UCSD-AML1 (cell line): ENCODE measurements at regions not wholly inside any gene's neighbourhood (a gene's known extent, or its start where the extent isn't known, plus 50 kb on each side); places are given as distances from the start of the nearest gene placed in this dataset.
"Not testable (repeated sequence)": the region's sequence is repeated elsewhere in the genome, so short reads cannot be mapped to it uniquely, and the experiment has no call there.

Source experiments
- DNase-seq: peaks from one replicate; lab custom pipeline; 2025; ENCODE audit not compliant: unreplicated experiment; lab: John Stamatoyannopoulos, UW

- DNase-seq = not testable (repeated sequence)
Measured at GRCh38 chrX:115840729-115841409, 279.9 kb downstream of the PLS3 start.

- DNase-seq = not testable (repeated sequence)
Measured at GRCh38 chrX:115850986-115851385, 290.0 kb downstream of the PLS3 start.

- not testable (repeated sequence) for DNase-seq
Measured at GRCh38 chrX:115853260-115853659, 292.3 kb downstream of the PLS3 start.

- DNase-seq = not testable (repeated sequence)
Measured at GRCh38 chrX:115881170-115881569, 289.4 kb upstream of the AGTR2 start.

GRCh38 chrX:115884121-115884520, 286.4 kb upstream of the AGTR2 start:
- not testable (repeated sequence) for DNase-seq

- not testable (repeated sequence) for DNase-seq
Measured at GRCh38 chrX:115888041-115888440, 282.5 kb upstream of the AGTR2 start.

- not testable (repeated sequence) for DNase-seq
Measured at GRCh38 chrX:115888519-115888918, 282.0 kb upstream of the AGTR2 start.

GRCh38 chrX:115889121-115889890, 281.2 kb upstream of the AGTR2 start:
- no peak for DNase-seq

- no peak for DNase-seq
Measured at GRCh38 chrX:115892056-115892708, 278.4 kb upstream of the AGTR2 start.

- peak; percentile 17 for DNase-seq
Measured at GRCh38 chrX:115892787-115893671, 277.5 kb upstream of the AGTR2 start.

- DNase-seq = no peak
Measured at GRCh38 chrX:115894087-115894486, 276.5 kb upstream of the AGTR2 start.

GRCh38 chrX:115895678-115896329, 274.7 kb upstream of the AGTR2 start:
- DNase-seq = no peak

GRCh38 chrX:115896362-115896761, 274.2 kb upstream of the AGTR2 start:
- DNase-seq = no peak

- no peak for DNase-seq
Measured at GRCh38 chrX:115897956-115898355, 272.6 kb upstream of the AGTR2 start.

- DNase-seq = peak; percentile 32
Measured at GRCh38 chrX:115898382-115899001, 272.1 kb upstream of the AGTR2 start.

GRCh38 chrX:115900425-115900824, 270.1 kb upstream of the AGTR2 start:
- no peak for DNase-seq

GRCh38 chrX:115901241-115901640, 269.3 kb upstream of the AGTR2 start:
- no peak for DNase-seq

- DNase-seq = no peak
Measured at GRCh38 chrX:115902995-115903394, 267.5 kb upstream of the AGTR2 start.

GRCh38 chrX:115906276-115906675, 264.3 kb upstream of the AGTR2 start:
- DNase-seq = no peak

- DNase-seq = no peak
Measured at GRCh38 chrX:115906881-115907280, 263.7 kb upstream of the AGTR2 start.
